HepG2 (cell line): ENCODE measurements at regions not wholly inside any gene's neighbourhood (a gene's known extent, or its start where the extent isn't known, plus 50 kb on each side); places are given as distances from the start of the nearest gene placed in this dataset.

Source experiments
- ATAC-seq: fragments of 200-7000 bp; cut with Tn5 transposase; 3 replicates; pipeline ENCODE4 v1.9.1; 2020; ENCODE audit warnings: mild to moderate bottlenecking, moderate library complexity
- BruUV-seq: library from RNA; stranded (reverse); fragments of 400-500 nt; replicated peaks from 2 replicates; lab custom pipeline; 2021; lab: Mats Ljungman, UMichigan
- CTCF ChIA-PET: fragments of 300-600 bp; formaldehyde crosslinking; extraction: SDS; loops from one replicate; lab custom pipeline; 2021; ENCODE audit warnings: low total read pairs, inconsistent platforms, low intra/inter-chr PET ratio; lab: Yijun Ruan, JAX
- POLR2A ChIA-PET: fragments of 350-600 bp; sonication (Branson Sonifier 250); formaldehyde crosslinking; loops from one replicate; lab custom pipeline; 2020; ENCODE audit warnings: antibody characterized with exemption, inconsistent platforms; lab: Yijun Ruan, JAX
- DNase-seq: peaks from one replicate; pipeline ENCODE4 v3.0.0-alpha.2; 2015; ENCODE audit warnings: low spot score
- FAIRE-seq: peaks from 3 replicates; lab custom pipeline; 2011; peaks lifted over from hg19 to GRCh38; lab: Jason Lieb, UNC
- H2AFZ ChIP-seq: one replicate; pipeline ENCODE4 v1.6.1; 2011; ENCODE audit warnings: low read length, inconsistent platforms
- H3K27ac ChIP-seq: fragments of 300-600 bp; 3 replicates; pipeline ENCODE4 v1.8.0; 2011; ENCODE audit warnings: mixed run types, mild to moderate bottlenecking, mixed read lengths, low read length, inconsistent platforms; ENCODE audit not compliant: insufficient read depth; ENCODE audit errors: extremely low read length
- H3K27me3 ChIP-seq, 2 experiments: fragments of 200-600 bp in 1 of 2; 2 replicates in 1 of 2; 3 replicates in 1 of 2; pipeline versions ENCODE4 v1.6.0 to v1.8.0; 2011; ENCODE audit warnings: low read length in 2 of 2, mild to moderate bottlenecking in 2 of 2, moderate library complexity in 2 of 2, inconsistent platforms in 1 of 2; ENCODE audit not compliant: insufficient read depth in 2 of 2, control insufficient read depth in 1 of 2
- H3K36me3 ChIP-seq, 2 experiments: fragments of 200-600 bp in 1 of 2; replicated peaks in 1 of 2; 2 replicates in 1 of 2; 3 replicates in 1 of 2; pipeline versions ENCODE4 v1.5.1 to v1.8.0; 2011; ENCODE audit warnings: low read length in 2 of 2, inconsistent platforms in 1 of 2; ENCODE audit not compliant: insufficient read depth in 2 of 2, control insufficient read depth in 1 of 2
- H3K4me1 ChIP-seq: 2 replicates; pipeline ENCODE4 v1.5.1; 2012; ENCODE audit warnings: low read length, inconsistent platforms; ENCODE audit not compliant: insufficient read depth
- H3K4me2 ChIP-seq: 2 replicates; pipeline ENCODE4 v1.6.0; 2011; ENCODE audit warnings: low read depth, low read length, inconsistent platforms
- H3K4me3 ChIP-seq, 3 experiments: fragments of 200-600 bp in 1 of 3; sonication (generic), shearing (Covaris generic) in 1 of 3; replicated peaks in 1 of 3; 2 replicates each; pipeline ENCODE4 v1.5.1; 2011 to 2016; ENCODE audit warnings: low read length in 3 of 3, inconsistent platforms in 2 of 3, low read depth in 2 of 3, mild to moderate bottlenecking in 2 of 3, control low read depth in 1 of 3, mixed read lengths in 1 of 3; ENCODE audit not compliant: insufficient read depth in 1 of 3
- H3K79me2 ChIP-seq: one replicate; pipeline ENCODE4 v1.6.1; 2011; ENCODE audit warnings: low read length, inconsistent platforms; ENCODE audit not compliant: insufficient read depth
- H3K9ac ChIP-seq: 2 replicates; pipeline ENCODE4 v1.6.0; 2011; ENCODE audit warnings: mild to moderate bottlenecking, low read depth, low read length, inconsistent platforms; ENCODE audit not compliant: insufficient read depth
- H3K9me3 ChIP-seq: 2 replicates; pipeline ENCODE4 v1.5.1; 2012; ENCODE audit warnings: mild to moderate bottlenecking, low read length
- H4K20me1 ChIP-seq: 2 replicates; pipeline ENCODE4 v1.6.0; 2011; ENCODE audit warnings: inconsistent platforms, mild to moderate bottlenecking, low read length, moderate library complexity; ENCODE audit not compliant: insufficient read depth
- HMGXB4 ChIP-seq, 2 experiments: sonication (generic) in 1 of 2; formaldehyde crosslinking in 1 of 2; IDR thresholded peaks; 2 replicates each; pipeline versions ENCODE4 v1.4.0 to v1.6.1; 2018 to 2020; ENCODE audit warnings: missing genetic modification reagents in 2 of 2, borderline replicate concordance in 1 of 2, low read depth in 1 of 2, mild to moderate bottlenecking in 1 of 2, missing biosample characterization in 1 of 2
- JUNB ChIP-seq: sonication (generic); formaldehyde crosslinking; IDR thresholded peaks from 2 replicates; pipeline ENCODE4 v1.8.0; 2022; ENCODE audit warnings: missing genetic modification reagents, mild to moderate bottlenecking, borderline replicate concordance
- MED13 ChIP-seq: sonication (generic); formaldehyde crosslinking; IDR thresholded peaks from 2 replicates; pipeline ENCODE4 v1.5.0; 2020; ENCODE audit warnings: missing genetic modification reagents
- NFE2 ChIP-seq: sonication (generic); formaldehyde crosslinking; IDR thresholded peaks from 2 replicates; pipeline ENCODE4 v1.4.0; 2020; ENCODE audit warnings: missing genetic modification reagents
- RAD21 ChIP-seq: fragments of 450-650 bp; formaldehyde crosslinking; IDR thresholded peaks from 2 replicates; pipeline ENCODE4 v1.5.0; 2020; ENCODE audit warnings: mild to moderate bottlenecking
- ZSCAN30 ChIP-seq: sonication (generic); formaldehyde crosslinking; IDR thresholded peaks from 2 replicates; pipeline ENCODE4 v1.5.0; 2020; ENCODE audit warnings: mild to moderate bottlenecking, missing genetic modification reagents
- WGBS: methylation state at CpG from one replicate; pipeline ENCODE4 v1.1.6; 2017; ENCODE audit warnings: low lambda C conversion rate; 5-methylcytosine and 5-hydroxymethylcytosine counted together
- in situ Hi-C: cut with HindIII; loops from 2 replicates; pipeline ENCODE4 v1.10.0; 2017; ENCODE audit warnings: low pct_unique_long_range_greater_than_20kb; ENCODE audit not compliant: extremely low pct_ligation_motif_present
- intact Hi-C: fragments of 100-400 bp; cut with micrococcal nuclease; formaldehyde crosslinking; loops from one replicate; pipeline ENCODE4 v1.10.0; 2022; ENCODE audit not compliant: unreplicated experiment

- BruUV-seq = no TSS peak
- ChIA-PET POLR2A (no interaction called here), CTCF (no interaction called here)
- Histone ChIP-seq H2AFZ (no peak overlapping the region), H3K27me3 (no peaks in the 10 kb centered on the region), H3K4me3 (no peak overlapping the region), H3K79me2 (no peaks in the 10 kb centered on the region), H3K9me3 (no peaks in the 10 kb centered on the region), H3K27ac (no peak overlapping the region), H3K9ac (no peak overlapping the region), H3K4me2 (no peak overlapping the region), H4K20me1 (no peaks in the 10 kb centered on the region), H3K36me3 (no peaks in the 10 kb centered on the region), H3K4me1 (peaks cover 14% of the 10 kb centered on the region)
- 32% methylated on average over 1 of the region's 1 CpG for WGBS
- ATAC-seq (no peak), FAIRE-seq (no peak), DNase-seq (no peak)
- intact Hi-C loops (no loop called here), in situ Hi-C loops (no loop called here)
- TF ChIP-seq ZSCAN30 (CRISPR knock-in tag) (no peak), NFE2 (CRISPR knock-in tag) (no peak), HMGXB4 (CRISPR knock-in tag; IDR thresholded peaks at IDR 0.05; ENCODE audit: borderline replicate concordance in 1 of 2, low read depth in 1 of 2) (no peak)
Measured at GRCh38 chr1:173293756-173294155, 86.6 kb upstream of the TNFSF4 start.

GRCh38 chr1:173294843-173295242 is 87.7 kb upstream of the TNFSF4 start:
- FAIRE-seq (no peak), ATAC-seq (no peak), DNase-seq (no peak)
- ChIA-PET POLR2A (no interaction called here), CTCF (no interaction called here)
- Histone ChIP-seq H3K27ac (no peak overlapping the region), H3K9ac (no peak overlapping the region), H3K4me2 (no peak overlapping the region), H3K79me2 (no peaks in the 10 kb centered on the region), H3K36me3 (no peaks in the 10 kb centered on the region), H3K4me3 (no peak overlapping the region), H4K20me1 (no peaks in the 10 kb centered on the region), H3K4me1 (peaks cover 14% of the 10 kb centered on the region), H2AFZ (no peak overlapping the region), H3K9me3 (no peaks in the 10 kb centered on the region), H3K27me3 (no peaks in the 10 kb centered on the region)
- WGBS = 44% methylated on average over 2 of the region's 2 CpGs
- intact Hi-C loops = no loop called here
- no TSS peak for BruUV-seq
- TF ChIP-seq JUNB (no peak), RAD21 (no peak), MED13 (CRISPR knock-in tag) (no peak)
- in situ Hi-C loops = no loop called here
